GM18951 (cell line): ENCODE measurements at regions not wholly inside any gene's neighbourhood (a gene's known extent, or its start where the extent isn't known, plus 50 kb on each side); places are given as distances from the start of the nearest gene placed in this dataset.

Experiments
- POLR2A ChIP-seq: IDR thresholded peaks from 4 replicates; pipeline ENCODE4 v1.6.1; 2011; ENCODE audit warnings: mild to moderate bottlenecking; ENCODE audit not compliant: insufficient read length, insufficient read depth; ENCODE audit errors: extremely low read depth
- in situ Hi-C: fragments of 300-500 bp; cut with MboI; formaldehyde crosslinking; loops from one replicate; pipeline ENCODE4 v1.12.0; 2022; ENCODE audit warnings: low sequenced_read_pairs, mixed read lengths, inconsistent platforms; ENCODE audit not compliant: unreplicated experiment

- TF ChIP-seq POLR2A = no peak
- in situ Hi-C loops = no loop called here
These were observed 816.5 kb upstream of the GJE1 start for GRCh38 chr6:141316236-141316635.

GRCh38 chr6:141313986-141314385, 818.7 kb upstream of the GJE1 start:
- in situ Hi-C loops = no loop called here
- no peak for TF ChIP-seq POLR2A

GRCh38 chr6:141309295-141309694, 823.4 kb upstream of the GJE1 start:
- no peak for TF ChIP-seq POLR2A
- in situ Hi-C loops = no loop called here

- in situ Hi-C loops = no loop called here
- no peak for TF ChIP-seq POLR2A
These were observed 825.3 kb upstream of the GJE1 start for GRCh38 chr6:141307309-141307998.

GRCh38 chr6:141303907-141304306, 828.8 kb upstream of the GJE1 start:
- in situ Hi-C loops = no loop called here
- no peak for TF ChIP-seq POLR2A

GRCh38 chr6:141301779-141302178, 830.9 kb upstream of the GJE1 start:
- in situ Hi-C loops = no loop called here
- TF ChIP-seq POLR2A = no peak

GRCh38 chr6:141290941-141291721, 841.6 kb upstream of the GJE1 start:
- in situ Hi-C loops = no loop called here
- no peak for TF ChIP-seq POLR2A

GRCh38 chr6:141288947-141289346, 843.8 kb upstream of the GJE1 start:
- in situ Hi-C loops = no loop called here
- TF ChIP-seq POLR2A = no peak

GRCh38 chr6:141282263-141282662, 850.5 kb upstream of the GJE1 start:
- TF ChIP-seq POLR2A = no peak
- in situ Hi-C loops = no loop called here

GRCh38 chr6:141269684-141270083, 863.0 kb upstream of the GJE1 start:
- no peak for TF ChIP-seq POLR2A
- in situ Hi-C loops = no loop called here

GRCh38 chr6:141267420-141267819, 865.3 kb upstream of the GJE1 start:
- in situ Hi-C loops = no loop called here
- no peak for TF ChIP-seq POLR2A

- in situ Hi-C loops = no loop called here
- no peak for TF ChIP-seq POLR2A
These were observed 866.7 kb upstream of the GJE1 start for GRCh38 chr6:141265756-141266623.

GRCh38 chr6:141264101-141264500, 868.6 kb upstream of the GJE1 start:
- in situ Hi-C loops = no loop called here
- TF ChIP-seq POLR2A = no peak
